NCI-H526 treated with DMSO at 0.1 percent for 48 hours (cell line): ENCODE measurements at regions not wholly inside any gene's neighbourhood (a gene's known extent, or its start where the extent isn't known, plus 50 kb on each side); places are given as distances from the start of the nearest gene placed in this dataset.

Experiments
- DNase-seq: peaks from one replicate; lab custom pipeline; 2025; lab: John Stamatoyannopoulos, UW

DNA sequence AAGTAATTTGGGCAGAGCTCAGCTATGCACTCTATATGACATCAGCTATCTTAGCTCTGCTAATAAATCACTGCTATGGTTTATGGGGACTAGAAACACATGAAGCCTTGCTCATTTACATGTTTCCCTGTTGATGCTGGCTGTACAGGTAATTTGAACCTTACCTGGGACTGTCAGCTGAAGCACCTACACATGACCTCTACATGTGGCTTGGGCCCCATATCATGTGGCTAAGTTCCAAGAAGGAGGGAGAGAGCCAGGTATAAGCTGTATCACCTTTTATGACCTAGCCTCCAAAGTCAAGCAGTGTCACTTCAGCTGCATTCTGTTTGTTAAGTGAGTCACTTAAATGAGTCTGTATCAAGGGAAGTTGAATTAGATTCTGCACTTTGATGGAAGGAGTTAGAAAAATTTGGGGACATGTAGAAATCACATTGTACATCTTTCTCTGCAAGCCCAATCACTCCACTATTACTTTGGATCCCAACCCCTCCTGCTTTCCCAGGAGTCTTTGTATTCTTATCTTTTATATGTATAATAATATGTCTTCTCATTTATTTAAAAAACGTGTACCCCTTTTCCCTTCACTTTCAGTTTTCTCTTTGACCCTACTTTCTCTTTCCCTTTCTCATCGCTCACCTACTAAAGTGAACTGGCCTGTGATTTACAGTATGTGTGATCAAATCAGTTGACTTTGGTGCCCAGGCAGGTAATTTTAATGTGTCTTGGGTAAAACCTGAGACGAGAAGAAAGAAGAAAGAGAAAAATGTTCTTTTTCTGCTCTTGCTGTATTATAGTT is 53.4 kb upstream of the PRKACB start:
- DNase-seq, result no peak

DNA sequence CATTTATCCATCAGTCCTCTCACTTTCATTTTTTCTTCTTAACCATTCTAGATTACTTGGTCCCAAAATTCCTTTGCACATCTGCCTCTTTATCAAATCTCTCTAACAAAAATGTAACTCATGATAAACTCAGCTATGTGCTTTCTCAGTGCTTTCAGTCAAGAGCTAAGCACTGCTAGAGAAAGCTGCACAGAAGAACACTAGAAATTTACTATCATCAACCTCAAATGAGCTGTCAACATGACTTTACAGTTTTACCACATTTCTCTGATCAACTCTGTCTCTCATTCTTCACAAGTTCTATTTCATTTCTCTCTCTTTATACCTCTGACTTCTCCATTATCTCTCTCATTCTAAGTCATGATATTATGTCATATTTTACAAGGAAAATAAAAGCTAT is 54.2 kb upstream of the PRKACB start:
- DNase-seq, result no peak

DNA sequence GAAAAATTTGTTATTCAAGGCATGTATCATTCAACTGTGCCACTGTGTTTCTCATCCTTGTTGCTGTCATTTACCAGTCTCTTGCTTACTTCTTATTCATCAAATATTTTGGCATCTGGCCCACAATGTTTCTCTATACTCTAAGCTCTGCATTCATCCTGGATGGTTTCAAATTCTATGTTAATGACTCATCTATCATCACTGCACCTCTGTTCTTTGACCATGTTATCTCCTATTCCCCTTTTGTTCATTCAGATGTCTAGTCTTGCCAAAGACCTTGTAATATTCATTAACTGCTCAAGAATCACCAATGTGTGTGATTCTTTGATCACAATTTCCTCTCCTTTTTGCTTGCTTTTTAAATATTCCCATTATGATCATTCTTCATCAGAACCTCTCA is 54.6 kb upstream of the PRKACB start:
- DNase-seq, result no peak

DNA sequence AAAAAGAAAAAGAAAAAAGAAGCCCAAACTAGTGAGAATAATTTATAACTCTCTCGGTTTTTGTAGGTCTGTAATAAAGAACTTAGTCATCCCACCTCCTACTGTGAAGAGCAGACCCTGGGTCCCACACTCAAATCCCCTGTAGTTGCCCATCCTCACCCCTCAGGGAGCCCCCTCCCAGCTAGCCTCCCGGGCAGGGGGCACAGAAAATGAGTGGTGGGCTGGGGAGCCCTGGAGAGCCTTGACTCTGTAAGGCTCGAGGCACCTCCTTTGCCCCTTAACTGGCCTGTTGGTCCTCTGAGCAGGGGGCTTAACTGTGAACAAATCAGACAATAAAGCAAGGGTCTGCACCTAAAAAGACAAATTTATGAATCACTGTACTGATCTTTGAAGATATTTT is 57.5 kb upstream of the PRKACB start:
- no peak for DNase-seq

DNA sequence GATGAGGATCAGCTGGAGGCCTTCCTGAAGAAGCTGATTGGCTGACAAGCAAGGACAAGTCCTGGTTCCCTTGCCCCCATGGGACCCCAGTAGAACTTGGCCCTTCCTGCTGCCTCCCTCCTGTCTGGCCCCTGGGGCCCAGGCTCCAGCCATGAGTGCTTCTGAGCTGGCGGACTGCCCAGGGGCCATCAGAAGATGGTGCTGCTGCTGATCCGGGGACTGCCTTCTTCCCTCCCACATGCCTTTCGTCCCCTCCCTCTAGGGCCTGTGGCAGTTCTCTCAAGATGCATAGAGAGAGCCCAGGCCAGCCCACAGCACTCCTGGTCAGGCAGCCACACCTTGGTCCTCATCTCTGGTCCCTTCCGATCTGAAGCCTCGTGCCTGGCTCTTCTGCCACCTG is 57.9 kb upstream of the PRKACB start:
- no peak for DNase-seq

DNA sequence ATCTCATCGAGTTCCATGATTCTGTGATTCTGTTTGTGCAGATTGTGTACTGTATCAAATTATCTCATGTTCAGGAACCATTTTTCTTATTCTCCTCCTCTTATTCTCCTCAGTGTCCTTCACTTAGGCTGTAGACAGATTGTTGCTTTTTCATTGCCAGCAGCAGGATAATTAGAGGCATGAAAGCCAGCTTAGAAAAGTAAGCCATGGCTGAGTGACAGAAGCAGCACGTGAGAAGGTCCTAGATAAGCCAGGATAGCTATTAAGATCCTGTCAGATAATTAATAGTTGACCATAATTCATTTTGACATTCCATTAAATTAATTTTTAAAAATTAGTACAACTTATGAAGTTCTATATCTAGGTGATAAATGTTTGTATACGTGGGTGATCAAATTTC is 60.8 kb upstream of the PRKACB start:
- DNase-seq, result no peak

DNA sequence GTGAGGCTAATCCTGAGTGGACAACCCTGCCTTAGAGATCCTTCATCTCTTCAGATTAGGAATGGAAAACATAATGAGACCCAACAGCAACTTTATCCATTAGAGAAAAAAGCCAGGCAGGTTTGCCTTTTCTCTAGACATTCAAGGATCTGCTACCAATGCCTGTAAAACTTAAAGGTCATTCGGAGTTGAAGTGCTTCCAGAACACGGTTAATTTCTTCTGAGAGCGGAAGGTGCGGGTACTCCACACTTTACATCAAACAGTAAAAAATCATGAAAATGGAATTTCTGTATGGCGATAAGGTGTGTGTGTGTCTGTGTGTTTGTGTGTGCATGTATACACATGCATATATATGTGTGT is 65.2 kb upstream of the PRKACB start:
- DNase-seq, result no peak

DNA sequence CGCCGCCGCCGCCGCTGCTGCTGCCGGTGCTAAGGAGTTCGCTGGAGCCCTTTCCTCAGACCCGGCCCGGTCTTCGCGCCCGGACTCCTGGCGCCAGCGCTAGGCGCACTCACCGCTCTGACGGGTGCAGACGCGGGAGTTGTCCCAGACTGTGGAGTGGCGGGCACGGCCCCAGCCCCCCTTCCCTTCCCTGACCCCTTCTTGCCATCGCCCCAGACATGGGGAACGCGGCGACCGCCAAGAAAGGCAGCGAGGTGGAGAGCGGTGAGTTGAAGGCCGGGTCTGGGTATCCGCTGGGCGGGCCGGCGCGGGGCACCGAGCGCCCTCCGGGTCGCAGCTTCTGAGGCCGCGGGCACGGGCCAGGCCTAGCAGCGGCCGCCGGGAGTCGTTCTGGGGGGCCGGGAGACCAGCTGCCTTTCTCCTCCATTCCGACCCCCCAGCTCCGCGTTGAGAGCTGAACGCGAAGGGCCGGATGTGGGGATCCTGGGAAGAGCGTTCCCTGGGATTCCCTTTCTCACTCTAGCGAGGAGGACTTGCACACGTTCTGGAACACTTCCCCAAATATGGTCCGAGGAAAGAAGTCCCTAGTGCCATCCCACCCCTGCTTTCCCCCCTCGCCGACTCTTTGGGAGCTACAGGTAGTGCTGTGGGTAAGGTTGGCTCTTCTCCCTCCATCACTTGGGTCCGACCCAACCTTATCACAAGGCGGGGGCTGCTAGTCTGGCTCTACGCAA is 65.8 kb upstream of the PRKACB start:
- DNase-seq, result peak; percentile 64

DNA sequence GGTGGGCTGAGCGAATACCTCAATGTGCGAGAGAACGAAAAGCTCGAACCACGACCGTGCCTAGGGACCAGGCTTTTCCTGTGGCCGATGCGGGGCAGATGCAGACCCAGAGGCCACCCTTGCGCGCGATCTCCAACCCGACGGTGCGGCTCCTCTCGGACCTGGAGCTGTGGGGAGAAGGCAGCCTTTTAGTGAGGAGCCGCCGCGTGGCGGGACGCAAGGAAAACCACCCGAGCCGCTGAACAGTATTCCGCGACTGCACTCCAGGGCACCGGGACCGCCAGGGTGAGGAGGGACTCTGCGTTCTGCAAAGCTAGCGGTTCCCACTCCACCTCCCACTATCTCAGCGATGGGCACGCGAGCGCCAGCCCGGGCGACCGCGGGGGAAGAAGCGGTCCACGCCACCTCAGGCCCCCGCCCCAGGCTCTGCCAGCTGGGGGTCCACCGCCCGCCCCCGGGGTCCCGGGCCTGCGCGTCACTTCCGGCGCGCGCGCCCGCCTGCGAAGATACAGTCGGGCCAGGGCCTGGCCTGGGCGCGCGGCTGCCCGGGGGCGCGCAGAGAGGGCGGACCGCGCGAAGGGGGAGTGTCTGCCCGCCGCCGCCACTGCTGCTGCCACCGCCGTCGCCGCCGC is 66.5 kb upstream of the PRKACB start:
- peak; percentile 86 for DNase-seq

DNA sequence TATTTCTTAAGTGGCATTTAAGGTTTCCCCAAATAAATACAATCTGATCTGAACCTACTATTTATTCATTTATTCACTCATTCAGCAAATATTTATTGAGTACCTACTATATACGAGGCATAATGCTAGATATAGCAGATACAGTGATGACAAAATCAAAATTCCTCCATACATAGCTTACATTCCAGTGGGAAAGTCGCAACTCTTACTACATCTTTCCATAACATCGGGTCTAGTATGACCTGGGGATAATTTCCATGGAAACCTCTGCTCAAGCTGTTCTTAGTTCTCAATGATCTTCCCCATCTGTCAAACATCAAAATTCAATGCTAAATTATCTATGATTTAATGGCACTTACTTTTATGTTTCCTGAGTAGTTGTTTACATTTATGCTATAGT is 70.8 kb upstream of the PRKACB start:
- DNase-seq, result no peak

DNA sequence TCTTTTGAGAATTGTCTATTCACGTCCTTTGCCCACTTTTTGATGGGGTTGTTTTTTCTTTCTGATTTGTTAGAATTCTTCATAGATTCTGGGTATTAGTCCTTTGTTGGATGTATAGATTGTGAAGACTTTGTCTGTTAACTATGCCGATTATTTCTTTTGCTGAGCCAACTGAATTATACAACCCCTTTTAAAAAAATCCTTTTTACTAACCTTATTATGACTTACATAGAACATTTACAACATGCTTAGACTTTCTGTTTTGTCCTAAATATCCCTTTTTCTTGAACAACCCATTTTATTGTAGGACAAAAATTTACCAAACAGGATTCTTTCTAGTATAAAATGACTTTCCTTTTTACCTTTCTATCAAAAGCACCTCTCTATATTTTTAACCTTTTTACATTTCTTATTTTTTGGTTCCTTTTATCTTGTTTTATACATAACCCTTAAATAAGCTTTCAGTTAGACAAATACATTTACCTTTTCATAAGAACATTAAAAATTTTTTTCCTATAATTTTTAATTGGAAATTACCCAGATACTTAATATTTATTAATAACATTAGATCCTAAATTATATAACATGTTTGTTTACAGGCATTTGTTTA is 70.4 kb upstream of the TTLL7 start:
- no peak for DNase-seq

DNA sequence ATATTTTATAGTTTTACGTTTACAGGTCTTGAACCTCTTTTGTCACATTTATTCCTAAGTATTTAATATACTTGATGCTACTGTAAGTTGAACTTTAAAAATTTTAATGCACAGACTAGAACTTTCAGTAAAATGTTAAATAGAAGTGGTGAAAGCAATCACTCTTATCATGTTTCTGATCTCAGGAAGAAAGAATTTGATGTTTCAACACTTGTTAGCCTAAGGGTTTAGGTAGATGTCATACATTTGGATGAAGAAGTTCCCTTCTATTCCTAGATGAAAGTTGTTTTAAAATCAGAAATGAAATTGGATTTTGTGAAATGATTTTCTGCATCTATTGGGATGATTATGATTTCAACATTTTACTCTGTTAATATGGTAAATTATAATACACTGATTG is 63.6 kb upstream of the TTLL7 start:
- no peak for DNase-seq

DNA sequence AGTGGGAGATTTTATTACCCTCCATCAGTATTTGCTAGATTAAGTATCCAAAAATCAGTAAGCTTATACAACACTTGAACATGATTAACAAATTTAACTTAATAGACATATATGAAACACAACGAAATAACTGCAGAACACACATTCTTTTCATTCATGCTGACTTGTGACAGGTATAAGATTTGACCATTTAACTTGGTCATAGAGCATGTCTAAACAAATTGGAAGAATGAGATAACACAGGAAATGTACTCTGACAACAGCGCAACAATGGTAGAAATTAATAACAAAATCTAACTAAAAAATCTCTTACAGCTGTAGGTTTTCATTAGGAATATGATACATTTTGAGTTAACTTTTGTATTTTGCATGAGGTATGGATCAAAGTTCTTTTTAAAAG is 62.4 kb upstream of the TTLL7 start:
- DNase-seq, result no peak

DNA sequence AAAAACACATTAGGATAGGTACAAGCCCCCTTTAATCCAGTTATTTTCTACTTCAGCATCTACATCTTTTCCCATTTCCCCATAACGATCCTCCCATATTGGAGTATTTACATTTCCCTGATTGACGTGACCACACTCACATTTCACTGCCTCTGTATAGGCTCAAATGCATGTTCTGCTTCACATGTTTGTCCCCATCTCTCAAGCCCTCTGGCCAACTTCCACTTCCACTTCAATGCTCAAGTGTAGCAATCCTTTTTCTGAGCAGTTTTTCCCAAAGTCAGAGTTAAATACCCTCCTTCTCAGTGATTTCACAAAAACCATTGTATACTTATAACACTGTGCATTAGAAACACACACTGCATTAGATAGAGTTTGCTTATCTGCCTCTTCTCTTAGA is 61.8 kb upstream of the TTLL7 start:
- DNase-seq, result no peak

DNA sequence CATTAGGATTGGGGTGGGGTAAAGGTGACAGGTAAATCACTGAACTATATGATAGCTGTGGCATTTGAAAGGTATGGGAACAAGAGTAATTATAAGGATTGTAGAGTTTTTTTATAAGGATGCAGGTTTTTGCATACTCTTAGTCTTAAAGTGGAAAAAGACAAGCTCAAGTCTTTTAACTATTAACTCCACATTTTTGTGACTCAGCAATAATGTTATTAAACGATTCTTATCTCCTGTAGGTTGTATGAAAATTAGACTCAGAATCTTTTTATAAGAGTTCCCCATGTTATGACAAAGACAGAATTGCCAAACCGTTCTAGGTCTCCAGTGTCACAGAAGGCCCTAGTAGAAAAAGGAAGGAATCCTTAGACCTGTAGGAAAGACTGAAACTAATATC is 49.9 kb upstream of the TTLL7 start:
- no peak for DNase-seq
